ENCODE measurements at regions not wholly inside any gene's neighbourhood (a gene's known extent, or its start where the extent isn't known, plus 50 kb on each side); places are given as distances from the start of the nearest gene placed in this dataset.

GRCh38 chr12:58608711-58609110 is 311.6 kb downstream of the LRIG3 start:
- DNase-seq (no peak), ATAC-seq (ENCODE audit: poor library complexity) (no peak)
- intact Hi-C loops (cut with DNase I), result no loop called here

GRCh38 chr12:58615047-58615446 is 305.3 kb downstream of the LRIG3 start:
- ATAC-seq (ENCODE audit: poor library complexity), result no peak
- no peak for DNase-seq
- intact Hi-C loops (cut with DNase I), result no loop called here

GRCh38 chr12:58615576-58615975 is 304.7 kb downstream of the LRIG3 start:
- no peak for DNase-seq
- ATAC-seq (ENCODE audit: poor library complexity), result no peak
- intact Hi-C loops (cut with DNase I), result no loop called here

GRCh38 chr12:58616618-58617017 is 303.7 kb downstream of the LRIG3 start:
- intact Hi-C loops (cut with DNase I), result no loop called here

GRCh38 chr12:58621126-58621525 is 299.2 kb downstream of the LRIG3 start:
- ATAC-seq (ENCODE audit: poor library complexity), result no peak
- no peak for DNase-seq
- intact Hi-C loops (cut with DNase I), result no loop called here

More at GRCh38 chr12:58616618-58617017, 303.7 kb downstream of the LRIG3 start:
- no peak for DNase-seq
- ATAC-seq (ENCODE audit: poor library complexity), result no peak

GRCh38 chr12:58629376-58629775 is 290.9 kb downstream of the LRIG3 start:
- intact Hi-C loops (cut with DNase I), result no loop called here
- DNase-seq, result no peak
- no peak for ATAC-seq (ENCODE audit: poor library complexity)

GRCh38 chr12:58633479-58633878 is 286.8 kb downstream of the LRIG3 start:
- intact Hi-C loops (cut with DNase I), result no loop called here
- ATAC-seq (ENCODE audit: poor library complexity) (no peak), DNase-seq (no peak)

GRCh38 chr12:58639318-58639934 is 280.9 kb downstream of the LRIG3 start:
- intact Hi-C loops (cut with DNase I), result no loop called here
- DNase-seq (no peak), ATAC-seq (ENCODE audit: poor library complexity) (no peak)

GRCh38 chr12:58640314-58640713 is 280.0 kb downstream of the LRIG3 start:
- ATAC-seq (ENCODE audit: poor library complexity) (no peak), DNase-seq (no peak)
- intact Hi-C loops (cut with DNase I), result no loop called here

GRCh38 chr12:58645946-58646345 is 274.4 kb downstream of the LRIG3 start:
- DNase-seq, result no peak
- intact Hi-C loops (cut with DNase I), result no loop called here
- ATAC-seq (ENCODE audit: poor library complexity), result no peak

- no peak for ATAC-seq (ENCODE audit: poor library complexity)
Observed at GRCh38 chr12:58647495-58647894, 272.8 kb downstream of the LRIG3 start.

GRCh38 chr12:58648176-58648575 is 272.1 kb downstream of the LRIG3 start:
- ATAC-seq (ENCODE audit: poor library complexity) (no peak), DNase-seq (no peak)
- intact Hi-C loops (cut with DNase I), result no loop called here

More at GRCh38 chr12:58647495-58647894, 272.8 kb downstream of the LRIG3 start:
- no peak for DNase-seq
- intact Hi-C loops (cut with DNase I), result no loop called here

- ATAC-seq (ENCODE audit: poor library complexity) (peak; percentile 90), DNase-seq (no peak)
- intact Hi-C loops (cut with DNase I), result no loop called here
Observed at GRCh38 chr12:58651850-58652249, 268.5 kb downstream of the LRIG3 start.

GRCh38 chr12:58654021-58654420 is 266.3 kb downstream of the LRIG3 start:
- no peak for ATAC-seq (ENCODE audit: poor library complexity)
- no peak for DNase-seq
- intact Hi-C loops (cut with DNase I), result no loop called here

- DNase-seq, result no peak
- intact Hi-C loops (cut with DNase I), result no loop called here
- ATAC-seq (ENCODE audit: poor library complexity), result no peak
Observed at GRCh38 chr12:58655375-58655774, 264.9 kb downstream of the LRIG3 start.

GRCh38 chr12:58656254-58657009 is 263.9 kb downstream of the LRIG3 start:
- intact Hi-C loops (cut with DNase I), result no loop called here

GRCh38 chr12:58657190-58657589 is 263.1 kb downstream of the LRIG3 start:
- intact Hi-C loops (cut with DNase I), result no loop called here
- no peak for ATAC-seq (ENCODE audit: poor library complexity)
- DNase-seq, result no peak

More at GRCh38 chr12:58656254-58657009, 263.9 kb downstream of the LRIG3 start:
- ATAC-seq (ENCODE audit: poor library complexity), result no peak
- no peak for DNase-seq

- ATAC-seq (ENCODE audit: poor library complexity), result no peak
- DNase-seq, result no peak
Observed at GRCh38 chr12:58665375-58665774, 254.9 kb downstream of the LRIG3 start.

GRCh38 chr12:58668233-58668632 is 252.1 kb downstream of the LRIG3 start:
- no peak for DNase-seq
- intact Hi-C loops (cut with DNase I), result no loop called here
- no peak for ATAC-seq (ENCODE audit: poor library complexity)

More at GRCh38 chr12:58665375-58665774, 254.9 kb downstream of the LRIG3 start:
- intact Hi-C loops (cut with DNase I), result no loop called here

GRCh38 chr12:58668871-58669270 is 251.4 kb downstream of the LRIG3 start:
- DNase-seq (no peak), ATAC-seq (ENCODE audit: poor library complexity) (no peak)
- intact Hi-C loops (cut with DNase I), result no loop called here

All from Right ventricle myocardium superior (tissue), 1 donor.